ENCODE measurements at regions not wholly inside any gene's neighbourhood (a gene's known extent, or its start where the extent isn't known, plus 50 kb on each side); places are given as distances from the start of the nearest gene placed in this dataset.
"Not testable (repeated sequence)": the region's sequence is repeated elsewhere in the genome, so short reads cannot be mapped to it uniquely, and the experiment has no call there.

GRCh38 chr4:145295122-145295521 is 114.7 kb upstream of the OTUD4 start:
- DNase-seq = no peak

GRCh38 chr4:145293658-145294057 is 113.3 kb upstream of the OTUD4 start:
- peak; percentile 80 for DNase-seq

GRCh38 chr4:145290955-145291354 is 110.6 kb upstream of the OTUD4 start:
- DNase-seq = no peak

- DNase-seq = peak; percentile 81
Measured at GRCh38 chr4:145289403-145290076, 109.2 kb upstream of the OTUD4 start.

- DNase-seq = no peak
Measured at GRCh38 chr4:145287351-145287750, 107.0 kb upstream of the OTUD4 start.

- DNase-seq = peak; percentile 42
Measured at GRCh38 chr4:145285928-145286327, 105.5 kb upstream of the OTUD4 start.

- peak; percentile 10 for DNase-seq
Measured at GRCh38 chr4:145283909-145284308, 103.5 kb upstream of the OTUD4 start.

GRCh38 chr4:145281951-145282350 is 101.6 kb upstream of the OTUD4 start:
- no peak for DNase-seq

GRCh38 chr4:145281224-145281623 is 100.8 kb upstream of the OTUD4 start:
- DNase-seq = no peak

GRCh38 chr4:145280541-145280940 is 100.2 kb upstream of the OTUD4 start:
- DNase-seq = peak; percentile 37

- peak; percentile 94 for DNase-seq
Measured at GRCh38 chr4:145279122-145279960, 99.0 kb upstream of the OTUD4 start.

GRCh38 chr4:145278341-145279121 is 98.1 kb upstream of the OTUD4 start:
- peak; percentile 75 for DNase-seq

- DNase-seq = peak; percentile 36
Measured at GRCh38 chr4:145277011-145277410, 96.6 kb upstream of the OTUD4 start.

- DNase-seq = no peak
Measured at GRCh38 chr4:145276050-145276449, 95.7 kb upstream of the OTUD4 start.

GRCh38 chr4:145271194-145271593 is 90.8 kb upstream of the OTUD4 start:
- DNase-seq = no peak

GRCh38 chr4:145266881-145267280 is 86.5 kb upstream of the OTUD4 start:
- DNase-seq = no peak

- no peak for DNase-seq
Measured at GRCh38 chr4:145260091-145260490, 79.7 kb upstream of the OTUD4 start.

- DNase-seq = not testable (repeated sequence)
Measured at GRCh38 chr4:145255311-145255710, 74.9 kb upstream of the OTUD4 start.

- DNase-seq = no peak
Measured at GRCh38 chr4:145252190-145252589, 71.8 kb upstream of the OTUD4 start.

GRCh38 chr4:145251391-145251790 is 71.0 kb upstream of the OTUD4 start:
- peak; percentile 22 for DNase-seq

- DNase-seq = no peak
Measured at GRCh38 chr4:145248971-145249370, 68.6 kb upstream of the OTUD4 start.

GRCh38 chr4:145248502-145248901 is 68.1 kb upstream of the OTUD4 start:
- DNase-seq = no peak

GRCh38 chr4:145234091-145234706 is 53.8 kb upstream of the OTUD4 start:
- peak; percentile 79 for DNase-seq
